SK-N-SH (cell line): ENCODE measurements at regions not wholly inside any gene's neighbourhood (a gene's known extent, or its start where the extent isn't known, plus 50 kb on each side); places are given as distances from the start of the nearest gene placed in this dataset.

ENCODE experiments used
- CTCF ChIA-PET: fragments of 300-600, 350-600 bp; formaldehyde crosslinking; extraction: SDS; loops from one replicate; lab custom pipeline; 2021; lab: Yijun Ruan, JAX
- POLR2A ChIA-PET: fragments of 350-600 bp; sonication (Branson Sonifier 250); formaldehyde crosslinking; extraction: SDS; loops from one replicate; lab custom pipeline; 2020; ENCODE audit warnings: antibody characterized with exemption, inconsistent platforms; lab: Yijun Ruan, JAX
- DNase-seq: peaks from one replicate; pipeline ENCODE4 v3.0.0; 2012
- H2AFZ ChIP-seq: fragments of 200-600 bp; sonication (generic); 2 replicates; pipeline ENCODE4 v1.8.1; 2016; ENCODE audit warnings: antibody characterized with exemption, mild to moderate bottlenecking, low read depth
- H3F3A ChIP-seq: fragments of 200-600 bp; sonication (generic); replicated peaks from 2 replicates; pipeline ENCODE3; 2016; ENCODE audit warnings: antibody characterized with exemption, mild to moderate bottlenecking; ENCODE audit not compliant: insufficient read depth
- H3K27ac ChIP-seq, 2 experiments: fragments of 200-500 bp in 1 of 2; fragments of 200-600 bp in 1 of 2; sonication (Bioruptor generic) in 1 of 2; sonication (generic), shearing (Covaris generic) in 1 of 2; 2 replicates each; pipeline versions ENCODE4 v1.5.1 to v1.6.1; 2014 to 2016; ENCODE audit warnings: low read depth in 2 of 2, inconsistent platforms in 1 of 2, low read length in 1 of 2, mild to moderate bottlenecking in 1 of 2, mixed read lengths in 1 of 2
- H3K27me3 ChIP-seq: fragments of 200-600 bp; sonication (generic), shearing (Covaris generic); 2 replicates; pipeline ENCODE4 v1.6.1; 2016; ENCODE audit warnings: mixed run types; ENCODE audit not compliant: insufficient read depth
- H3K36me3 ChIP-seq, 2 experiments: fragments of 200-500 bp in 1 of 2; fragments of 200-600 bp in 1 of 2; sonication (Bioruptor generic) in 1 of 2; sonication (generic) in 1 of 2; replicated peaks in 1 of 2; 2 replicates each; pipeline versions ENCODE3 to v1.5.1; 2014 to 2016; ENCODE audit warnings: low read length in 1 of 2, mild to moderate bottlenecking in 1 of 2; ENCODE audit not compliant: insufficient read depth in 2 of 2, control insufficient read depth in 1 of 2
- H3K4me1 ChIP-seq, 2 experiments: fragments of 200-500 bp in 1 of 2; fragments of 200-600 bp in 1 of 2; sonication (Bioruptor generic) in 1 of 2; sonication (generic), shearing (Covaris generic) in 1 of 2; 2 replicates each; pipeline versions ENCODE4 v1.5.1 to v1.6.1; 2014 to 2016; ENCODE audit warnings: low read depth in 1 of 2, low read length in 1 of 2, mixed run types in 1 of 2; ENCODE audit not compliant: insufficient read depth in 2 of 2, control insufficient read depth in 1 of 2
- H3K4me2 ChIP-seq: fragments of 200-600 bp; sonication (generic), shearing (Covaris generic); 2 replicates; pipeline ENCODE4 v1.6.1; 2017; ENCODE audit warnings: mixed run types
- H3K4me3 ChIP-seq, 2 experiments: fragments of 200-500 bp in 1 of 2; fragments of 200-600 bp in 1 of 2; sonication (Bioruptor generic) in 1 of 2; sonication (generic), shearing (Covaris generic) in 1 of 2; 2 replicates each; pipeline versions ENCODE4 v1.5.1 to v1.8.1; 2014 to 2016; ENCODE audit warnings: low read depth in 2 of 2, inconsistent platforms in 1 of 2, low read length in 1 of 2, mild to moderate bottlenecking in 1 of 2, mixed read lengths in 1 of 2, moderate library complexity in 1 of 2
- H3K79me2 ChIP-seq: fragments of 200-600 bp; sonication (generic); 2 replicates; pipeline ENCODE4 v1.8.1; 2017; ENCODE audit warnings: mild to moderate bottlenecking; ENCODE audit not compliant: insufficient read depth
- H3K9ac ChIP-seq: fragments of 200-600 bp; sonication (generic); 2 replicates; pipeline ENCODE4 v1.6.1; 2017; ENCODE audit warnings: mixed run types
- H3K9me2 ChIP-seq: fragments of 200-600 bp; sonication (generic); 2 replicates; pipeline ENCODE4 v1.6.1; 2017; ENCODE audit warnings: mixed run types
- H3K9me3 ChIP-seq: fragments of 200-600 bp; sonication (generic); 2 replicates; pipeline ENCODE4 v1.6.1; 2017; ENCODE audit warnings: mixed run types, mild to moderate bottlenecking, moderate library complexity
- H4K20me1 ChIP-seq: fragments of 200-600 bp; sonication (generic); 2 replicates; pipeline ENCODE4 v1.6.1; 2017; ENCODE audit warnings: mild to moderate bottlenecking, mixed run types; ENCODE audit not compliant: insufficient read depth
- CHD2 ChIP-seq: fragments of 150-350 bp; IDR thresholded peaks from 2 replicates; pipeline ENCODE4 v1.6.1; 2018; ENCODE audit warnings: low read length; ENCODE audit not compliant: partially characterized antibody
- CTCF ChIP-seq: fragments of 200-600 bp; sonication (generic); IDR thresholded peaks from 2 replicates; pipeline ENCODE4 v1.6.1; 2017; ENCODE audit warnings: antibody characterized with exemption, mild to moderate bottlenecking, moderate library complexity
- EZH2phosphoT487 ChIP-seq: fragments of 200-600 bp; sonication (generic); IDR thresholded peaks from 2 replicates; pipeline ENCODE4 v1.6.1; 2017; ENCODE audit warnings: low read depth, mixed run types, mild to moderate bottlenecking, antibody characterized with exemption, moderate library complexity, borderline replicate concordance
- GATA2 ChIP-seq: sonication (generic); formaldehyde crosslinking; IDR thresholded peaks from 2 replicates; pipeline ENCODE4 v1.5.0; 2020; ENCODE audit warnings: mild to moderate bottlenecking, missing genetic modification reagents
- IRF3 ChIP-seq: fragments of 150-350 bp; IDR thresholded peaks from 2 replicates; pipeline ENCODE4 v1.6.1; 2016; ENCODE audit warnings: mild to moderate bottlenecking, low read depth, low read length
- JUND ChIP-seq: IDR thresholded peaks from 2 replicates; pipeline ENCODE4 v1.4.0; 2012
- MXI1 ChIP-seq: IDR thresholded peaks from 2 replicates; pipeline ENCODE4 v1.6.1; 2012; ENCODE audit warnings: mild to moderate bottlenecking, low read depth, low read length, improper control_type of control experiment
- NRF1 ChIP-seq: IDR thresholded peaks from 2 replicates; pipeline ENCODE4 v1.6.1; 2012; ENCODE audit warnings: low read depth, mild to moderate bottlenecking, low read length
- POLR2AphosphoS5 ChIP-seq: IDR thresholded peaks from 2 replicates; pipeline ENCODE4 v1.6.1; 2012; ENCODE audit warnings: low read depth, low read length
- REST ChIP-seq: IDR thresholded peaks from 2 replicates; pipeline ENCODE4 v1.6.1; 2012; ENCODE audit warnings: mild to moderate bottlenecking, low read depth, low read length, moderate library complexity
- RXRA ChIP-seq: IDR thresholded peaks from 2 replicates; pipeline ENCODE4 v1.4.0; 2012; ENCODE audit warnings: low read depth, mild to moderate bottlenecking, borderline replicate concordance
- SMC3 ChIP-seq: IDR thresholded peaks from 2 replicates; pipeline ENCODE4 v1.6.1; 2012; ENCODE audit warnings: low read depth, low read length, improper control_type of control experiment
- TEAD4 ChIP-seq: IDR thresholded peaks from 2 replicates; pipeline ENCODE4 v1.4.0; 2012; ENCODE audit warnings: mild to moderate bottlenecking, borderline replicate concordance; ENCODE audit not compliant: insufficient read depth
- USF1 ChIP-seq: IDR thresholded peaks from 2 replicates; pipeline ENCODE4 v1.4.0; 2012; ENCODE audit warnings: low read depth, borderline replicate concordance
- USF2 ChIP-seq: fragments of 150-350 bp; IDR thresholded peaks from 2 replicates; pipeline ENCODE4 v1.6.1; 2017; ENCODE audit warnings: antibody characterized with exemption, low read length, low read depth, borderline replicate concordance

- TF ChIP-seq EZH2phosphoT487 = no peak
Measured at GRCh38 chr21:28308516-28308915, 684.2 kb downstream of the LTN1 start (continued).

GRCh38 chr21:28299946-28300345, 692.7 kb downstream of the LTN1 start:
- POLR2A ChIA-PET = no interaction called here
- H3K27ac ChIP-seq = no peak overlapping the region
- CTCF ChIA-PET = interaction anchor here (0.6 kb wide), 1 partner anchor 16 kb away, joined by 3 read pairs; no protein-coding TSS in a partner anchor

More at GRCh38 chr21:28299946-28300345, 692.7 kb downstream of the LTN1 start:
- Histone ChIP-seq H2AFZ (no peak overlapping the region), H4K20me1 (no peaks in the 10 kb centered on the region), H3K9ac (no peak overlapping the region), H3K36me3 (no peaks in the 10 kb centered on the region), H3K9me3 (no peaks in the 10 kb centered on the region), H3K79me2 (no peaks in the 10 kb centered on the region), H3K4me3 (no peak overlapping the region), H3K4me1 (no peaks in the 10 kb centered on the region), H3K27me3 (no peaks in the 10 kb centered on the region), H3K9me2 (no peaks in the 10 kb centered on the region), H3K4me2 (no peak overlapping the region), H3F3A (no peaks in the 10 kb centered on the region)
- no peak for DNase-seq
- no peak for TF ChIP-seq NRF1
- no peak for TF ChIP-seq GATA2
- TF ChIP-seq JUND = no peak
- no peak for TF ChIP-seq CHD2
- TF ChIP-seq USF2 = no peak
- TF ChIP-seq REST = no peak
- no peak for TF ChIP-seq SMC3
- no peak for TF ChIP-seq TEAD4
- TF ChIP-seq CTCF = no peak
- no peak for TF ChIP-seq POLR2AphosphoS5
- no peak for TF ChIP-seq MXI1
- TF ChIP-seq USF1 = no peak
- no peak for TF ChIP-seq IRF3
- no peak for TF ChIP-seq RXRA
